ENCODE measurements at regions not wholly inside any gene's neighbourhood (a gene's known extent, or its start where the extent isn't known, plus 50 kb on each side); places are given as distances from the start of the nearest gene placed in this dataset.

- H3K4me2 ChIP-seq (ENCODE audit: insufficient read depth, insufficient read length, low read length) = no peak overlapping the region
- H2BK12ac ChIP-seq (ENCODE audit: insufficient read length, low read depth, low read length) = no peak overlapping the region
- no peak for DNase-seq
- H3K9ac ChIP-seq (ENCODE audit: extremely low read depth, insufficient read length, low read length) = no peak overlapping the region
- WGBS (ENCODE audit: extremely low coverage, insufficient read length, low lambda C conversion rate) = no CpG with 5 or more reads among the region's 6 CpGs
- H3K14ac ChIP-seq (ENCODE audit: insufficient read depth, low read length) = no peak overlapping the region
- no peaks in the 10 kb centered on the region for H3K9me3 ChIP-seq (ENCODE audit: control insufficient read depth, low read depth, low read length)
- no peak overlapping the region for H2AFZ ChIP-seq (ENCODE audit: low read length)
- Mint-ChIP-seq H3K4me1 (peaks cover 3 to 5% of the 10 kb centered on the region in 2 experiments; a peak in 3 of 4 replicates), H3K27me3 (ENCODE audit: low read depth) (no peaks in the 10 kb centered on the region), H3K27ac (no peak overlapping the region; a peak in 1 of 7 replicates), H3K36me3 (ENCODE audit: insufficient read depth in 1 of 3, low read depth in 3 of 3) (peaks cover 0 to 11% (median 4%) of the 10 kb centered on the region in 3 experiments; a peak in 6 of 7 replicates), H3K4me3 (no peak overlapping the region), H3K9me3 (peaks cover 6% of the 10 kb centered on the region in 2 experiments; a peak in 3 of 5 replicates)
- no peak overlapping the region for H2BK120ac ChIP-seq (ENCODE audit: low read depth, low read length, poor library complexity, severe bottlenecking)
- no peak overlapping the region for H4K91ac ChIP-seq (ENCODE audit: insufficient read length, low read depth, low read length)
- TF ChIP-seq, protein P1, sequence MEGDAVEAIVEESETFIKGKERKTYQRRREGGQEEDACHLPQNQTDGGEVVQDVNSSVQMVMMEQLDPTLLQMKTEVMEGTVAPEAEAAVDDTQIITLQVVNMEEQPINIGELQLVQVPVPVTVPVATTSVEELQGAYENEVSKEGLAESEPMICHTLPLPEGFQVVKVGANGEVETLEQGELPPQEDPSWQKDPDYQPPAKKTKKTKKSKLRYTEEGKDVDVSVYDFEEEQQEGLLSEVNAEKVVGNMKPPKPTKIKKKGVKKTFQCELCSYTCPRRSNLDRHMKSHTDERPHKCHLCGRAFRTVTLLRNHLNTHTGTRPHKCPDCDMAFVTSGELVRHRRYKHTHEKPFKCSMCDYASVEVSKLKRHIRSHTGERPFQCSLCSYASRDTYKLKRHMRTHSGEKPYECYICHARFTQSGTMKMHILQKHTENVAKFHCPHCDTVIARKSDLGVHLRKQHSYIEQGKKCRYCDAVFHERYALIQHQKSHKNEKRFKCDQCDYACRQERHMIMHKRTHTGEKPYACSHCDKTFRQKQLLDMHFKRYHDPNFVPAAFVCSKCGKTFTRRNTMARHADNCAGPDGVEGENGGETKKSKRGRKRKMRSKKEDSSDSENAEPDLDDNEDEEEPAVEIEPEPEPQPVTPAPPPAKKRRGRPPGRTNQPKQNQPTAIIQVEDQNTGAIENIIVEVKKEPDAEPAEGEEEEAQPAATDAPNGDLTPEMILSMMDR (conservative IDR thresholded peaks at IDR 0.05) = no peak
- H3K79me1 ChIP-seq (ENCODE audit: insufficient read depth, low read depth, low read length, poor library complexity, severe bottlenecking) = no peaks in the 10 kb centered on the region
- no peak overlapping the region for H2AK5ac ChIP-seq (ENCODE audit: insufficient read length, low read length)
- no peaks in the 10 kb centered on the region for H3K79me2 ChIP-seq (ENCODE audit: insufficient read depth, low read length)
- no peak overlapping the region for H3K56ac ChIP-seq (ENCODE audit: insufficient read length, low read depth, low read length)
- no peaks in the 10 kb centered on the region for H3K27me3 ChIP-seq (ENCODE audit: insufficient read depth, low read length)
- H3K18ac ChIP-seq (ENCODE audit: insufficient read length, low read depth, low read length) = no peak overlapping the region
- H4K20me1 ChIP-seq (ENCODE audit: control insufficient read depth, insufficient read depth, insufficient read length) = no peaks in the 10 kb centered on the region
- no peak overlapping the region for H2BK20ac ChIP-seq (ENCODE audit: low read depth, low read length, poor library complexity, severe bottlenecking)
- no peak overlapping the region for H3K23ac ChIP-seq (ENCODE audit: insufficient read length, low read depth, low read length)
- no peak overlapping the region for H2BK5ac ChIP-seq (ENCODE audit: insufficient read length, low read length)
- no peak overlapping the region for H3K4ac ChIP-seq (ENCODE audit: low read depth, low read length)
- H2BK15ac ChIP-seq (ENCODE audit: low read depth, low read length) = no peak overlapping the region
- H3K27ac ChIP-seq (ENCODE audit: insufficient read length, low read depth, low read length) = no peak overlapping the region
- H4K5ac ChIP-seq (ENCODE audit: insufficient read length, low read depth, low read length) = no peak overlapping the region
- no peaks in the 10 kb centered on the region for H3K4me1 ChIP-seq (ENCODE audit: insufficient read depth, low read length)
- H4K8ac ChIP-seq (replicated peaks; ENCODE audit: insufficient read length, low read depth, low read length) = no peak overlapping the region
- no peak overlapping the region for H3T11ph ChIP-seq (ENCODE audit: low read length)
- no peaks in the 10 kb centered on the region for H3K23me2 ChIP-seq (ENCODE audit: insufficient read length, low read depth, low read length, poor library complexity, severe bottlenecking)
Measured at GRCh38 chr7:94706996-94707740, 51.2 kb upstream of the SGCE start.
